ENCODE measurements at regions not wholly inside any gene's neighbourhood (a gene's known extent, or its start where the extent isn't known, plus 50 kb on each side); places are given as distances from the start of the nearest gene placed in this dataset.

GRCh38 chr1:30545365-30545764 lies 178.0 kb downstream of the MATN1 start:
- TF ChIP-seq POLR2A (IDR thresholded peaks at IDR 0.05; ENCODE audit: low read depth, low read length) = no peak
- DNase-seq (ENCODE audit: insufficient read length, low spot score) (no peak), FAIRE-seq (no peak)

GRCh38 chr1:30541721-30542485 lies 181.5 kb downstream of the MATN1 start:
- no peak for FAIRE-seq
- no peak for DNase-seq (ENCODE audit: insufficient read length, low spot score)
- TF ChIP-seq POLR2A (IDR thresholded peaks at IDR 0.05; ENCODE audit: low read depth, low read length) = no peak

GRCh38 chr1:30540611-30541192 lies 182.7 kb downstream of the MATN1 start:
- TF ChIP-seq POLR2A (IDR thresholded peaks at IDR 0.05; ENCODE audit: low read depth, low read length) = no peak

GRCh38 chr1:30539884-30540283 lies 183.5 kb downstream of the MATN1 start:
- FAIRE-seq = no peak
- no peak for TF ChIP-seq POLR2A (IDR thresholded peaks at IDR 0.05; ENCODE audit: low read depth, low read length)
- no peak for DNase-seq (ENCODE audit: insufficient read length, low spot score)

More at GRCh38 chr1:30540611-30541192, 182.7 kb downstream of the MATN1 start:
- FAIRE-seq (no peak), DNase-seq (ENCODE audit: insufficient read length, low spot score) (no peak)

- DNase-seq (ENCODE audit: insufficient read length, low spot score) = no peak
- no peak for FAIRE-seq
- TF ChIP-seq POLR2A (IDR thresholded peaks at IDR 0.05; ENCODE audit: low read depth, low read length) = no peak
These were observed 184.2 kb downstream of the MATN1 start for GRCh38 chr1:30538993-30539867.

GRCh38 chr1:30538226-30538992 lies 185.0 kb downstream of the MATN1 start:
- DNase-seq (ENCODE audit: insufficient read length, low spot score) (no peak), FAIRE-seq (no peak)
- TF ChIP-seq POLR2A (IDR thresholded peaks at IDR 0.05; ENCODE audit: low read depth, low read length) = no peak

- FAIRE-seq = no peak
- no peak for DNase-seq (ENCODE audit: insufficient read length, low spot score)
- TF ChIP-seq POLR2A (IDR thresholded peaks at IDR 0.05; ENCODE audit: low read depth, low read length) = no peak
These were observed 186.1 kb downstream of the MATN1 start for GRCh38 chr1:30537279-30537678.

GRCh38 chr1:30536530-30536929 lies 186.9 kb downstream of the MATN1 start:
- FAIRE-seq = no peak
- no peak for DNase-seq (ENCODE audit: insufficient read length, low spot score)
- TF ChIP-seq POLR2A (IDR thresholded peaks at IDR 0.05; ENCODE audit: low read depth, low read length) = no peak

GRCh38 chr1:30535595-30536325 lies 187.6 kb downstream of the MATN1 start:
- TF ChIP-seq POLR2A (IDR thresholded peaks at IDR 0.05; ENCODE audit: low read depth, low read length) = no peak
- FAIRE-seq (no peak), DNase-seq (ENCODE audit: insufficient read length, low spot score) (no peak)

GRCh38 chr1:30534551-30534940 lies 188.8 kb downstream of the MATN1 start:
- FAIRE-seq (no peak), DNase-seq (ENCODE audit: insufficient read length, low spot score) (no peak)
- TF ChIP-seq POLR2A (IDR thresholded peaks at IDR 0.05; ENCODE audit: low read depth, low read length) = no peak

- no peak for DNase-seq (ENCODE audit: insufficient read length, low spot score)
- FAIRE-seq = no peak
- no peak for TF ChIP-seq POLR2A (IDR thresholded peaks at IDR 0.05; ENCODE audit: low read depth, low read length)
These were observed 189.4 kb downstream of the MATN1 start for GRCh38 chr1:30533796-30534550.

- no peak for FAIRE-seq
- no peak for TF ChIP-seq POLR2A (IDR thresholded peaks at IDR 0.05; ENCODE audit: low read depth, low read length)
- DNase-seq (ENCODE audit: insufficient read length, low spot score) = no peak
These were observed 190.2 kb downstream of the MATN1 start for GRCh38 chr1:30533141-30533540.

Measured in H54 (cell line).